Central memory CD8-positive, alpha-beta T cell (primary cell): ENCODE measurements at regions not wholly inside any gene's neighbourhood (a gene's known extent, or its start where the extent isn't known, plus 50 kb on each side); places are given as distances from the start of the nearest gene placed in this dataset.

Experiments used
- ATAC-seq: fragments of 150-1000 bp; cut with Tn5 transposase; replicated peaks from 2 replicates; pipeline ENCODE4 v1.10.0; 2022; ENCODE audit warnings: mild to moderate bottlenecking, moderate FRiP score, moderate number of reproducible peaks; ENCODE audit not compliant: poor library complexity, severe bottlenecking; ENCODE audit errors: extremely low read depth
- DNase-seq, 2 donors: peaks; one replicate each; pipeline ENCODE4 v3.0.0; 2021; ENCODE audit warnings: low spot score in 2 of 2
- H3K27ac Mint-ChIP-seq: one replicate; pipeline ENCODE4 v1.8.0; 2022; ENCODE audit warnings: low read depth, mild to moderate bottlenecking, moderate library complexity, mixed read lengths
- H3K27me3 Mint-ChIP-seq: one replicate; pipeline ENCODE4 v1.8.0; 2022; ENCODE audit warnings: mixed read lengths
- H3K36me3 Mint-ChIP-seq: one replicate; pipeline ENCODE4 v1.8.0; 2022; ENCODE audit warnings: mild to moderate bottlenecking, moderate library complexity, mixed read lengths; ENCODE audit not compliant: insufficient read depth
- H3K4me1 Mint-ChIP-seq: one replicate; pipeline ENCODE4 v1.8.0; 2022; ENCODE audit warnings: mixed read lengths
- H3K4me3 Mint-ChIP-seq: one replicate; pipeline ENCODE4 v1.8.0; 2022; ENCODE audit warnings: mild to moderate bottlenecking, moderate library complexity, mixed read lengths
- H3K9me3 Mint-ChIP-seq: one replicate; pipeline ENCODE4 v1.8.0; 2022; ENCODE audit warnings: mixed read lengths

GRCh38 chr9:6703898-6704639, 53.7 kb upstream of the KDM4C start:
- ATAC-seq, result peak; percentile 89
- H3K9me3 Mint-ChIP-seq, result no peaks in the 10 kb centered on the region
- H3K27ac Mint-ChIP-seq, result peak overlapping the region; percentile 94
- peaks cover 10% of the 10 kb centered on the region for H3K4me1 Mint-ChIP-seq
- no peaks in the 10 kb centered on the region for H3K27me3 Mint-ChIP-seq
- H3K4me3 Mint-ChIP-seq, result peak overlapping the region; percentile 94
- peak; percentile 69 to 70 for DNase-seq
- H3K36me3 Mint-ChIP-seq, result peaks cover 17% of the 10 kb centered on the region

GRCh38 chr9:6702707-6703106, 55.1 kb upstream of the KDM4C start:
- Mint-ChIP-seq H3K4me3 (peak overlapping the region; percentile 94), H3K4me1 (peaks cover 10% of the 10 kb centered on the region), H3K36me3 (peaks cover 17% of the 10 kb centered on the region), H3K27ac (peak overlapping the region; percentile 53), H3K9me3 (no peaks in the 10 kb centered on the region), H3K27me3 (no peaks in the 10 kb centered on the region)
- ATAC-seq (no peak), DNase-seq (no peak)

GRCh38 chr9:6696178-6696577, 50.6 kb upstream of the GLDC start:
- Mint-ChIP-seq H3K27me3 (no peaks in the 10 kb centered on the region), H3K27ac (no peak overlapping the region), H3K9me3 (no peaks in the 10 kb centered on the region), H3K4me3 (no peak overlapping the region), H3K36me3 (no peaks in the 10 kb centered on the region), H3K4me1 (no peaks in the 10 kb centered on the region)
- no peak for DNase-seq
- ATAC-seq, result no peak

- DNase-seq (no peak), ATAC-seq (no peak)
- Mint-ChIP-seq H3K4me3 (no peak overlapping the region), H3K36me3 (no peaks in the 10 kb centered on the region), H3K4me1 (no peaks in the 10 kb centered on the region), H3K9me3 (no peaks in the 10 kb centered on the region), H3K27me3 (no peaks in the 10 kb centered on the region), H3K27ac (no peak overlapping the region)
These were observed 49.7 kb upstream of the GLDC start for GRCh38 chr9:6695121-6695814.
